H9 (cell line): ENCODE measurements at regions not wholly inside any gene's neighbourhood (a gene's known extent, or its start where the extent isn't known, plus 50 kb on each side); places are given as distances from the start of the nearest gene placed in this dataset.

Experiments used
- DNase-seq: peaks from one replicate; pipeline ENCODE4 v3.0.0-alpha.2; 2017
- H2AFZ ChIP-seq: one replicate; pipeline ENCODE4 v1.6.1; 2013; ENCODE audit warnings: mild to moderate bottlenecking, low read length, control low read depth, moderate library complexity
- H2AK5ac ChIP-seq: 2 replicates; pipeline ENCODE4 v1.6.1; 2013; ENCODE audit warnings: low read length, control low read depth, mixed read lengths; ENCODE audit not compliant: insufficient read length
- H2BK120ac ChIP-seq: one replicate; pipeline ENCODE4 v1.6.1; 2013; ENCODE audit warnings: low read depth, mild to moderate bottlenecking, low read length, control low read depth, inconsistent platforms; ENCODE audit not compliant: poor library complexity, severe bottlenecking
- H2BK12ac ChIP-seq: 2 replicates; pipeline ENCODE4 v1.6.1; 2013; ENCODE audit warnings: low read length, control low read depth, mixed read lengths, low read depth; ENCODE audit not compliant: insufficient read length
- H2BK15ac ChIP-seq: 2 replicates; pipeline ENCODE4 v1.6.1; 2013; ENCODE audit warnings: low read depth, low read length, control low read depth
- H2BK20ac ChIP-seq: one replicate; pipeline ENCODE4 v1.6.1; 2013; ENCODE audit warnings: low read depth, mild to moderate bottlenecking, low read length, control low read depth, inconsistent platforms; ENCODE audit not compliant: poor library complexity, severe bottlenecking
- H2BK5ac ChIP-seq: 2 replicates; pipeline ENCODE4 v1.6.1; 2013; ENCODE audit warnings: low read length, control low read depth, mixed read lengths; ENCODE audit not compliant: insufficient read length
- H3K14ac ChIP-seq: 2 replicates; pipeline ENCODE4 v1.6.1; 2013; ENCODE audit warnings: low read length, control low read depth; ENCODE audit not compliant: insufficient read depth
- H3K18ac ChIP-seq: 2 replicates; pipeline ENCODE4 v1.6.1; 2013; ENCODE audit warnings: low read depth, mild to moderate bottlenecking, mixed read lengths, low read length, control low read depth; ENCODE audit not compliant: insufficient read length
- H3K23ac ChIP-seq: 2 replicates; pipeline ENCODE4 v1.6.1; 2013; ENCODE audit warnings: low read length, control low read depth, mixed read lengths, low read depth; ENCODE audit not compliant: insufficient read length
- H3K23me2 ChIP-seq: 2 replicates; pipeline ENCODE4 v1.6.1; 2013; ENCODE audit warnings: low read depth, mild to moderate bottlenecking, mixed read lengths, low read length, control low read depth; ENCODE audit not compliant: insufficient read length, poor library complexity, severe bottlenecking
- H3K27ac ChIP-seq: 2 replicates; pipeline ENCODE4 v1.5.1; 2013; ENCODE audit warnings: low read length, control low read depth, mixed read lengths, low read depth; ENCODE audit not compliant: insufficient read length
- H3K27me3 ChIP-seq: 2 replicates; pipeline ENCODE4 v1.6.1; 2013; ENCODE audit warnings: low read length, control low read depth, inconsistent platforms; ENCODE audit not compliant: insufficient read depth
- H3K4ac ChIP-seq: 2 replicates; pipeline ENCODE4 v1.6.1; 2013; ENCODE audit warnings: low read depth, mild to moderate bottlenecking, control low read depth, inconsistent platforms, low read length, moderate library complexity
- H3K4me1 ChIP-seq: 2 replicates; pipeline ENCODE4 v1.6.1; 2013; ENCODE audit warnings: low read length, control low read depth, inconsistent platforms; ENCODE audit not compliant: insufficient read depth
- H3K4me2 ChIP-seq: 2 replicates; pipeline ENCODE4 v1.6.1; 2013; ENCODE audit warnings: low read length, control low read depth, mixed read lengths; ENCODE audit not compliant: insufficient read length, insufficient read depth
- H3K56ac ChIP-seq: 2 replicates; pipeline ENCODE4 v1.6.1; 2013; ENCODE audit warnings: low read depth, mild to moderate bottlenecking, mixed read lengths, low read length, control low read depth; ENCODE audit not compliant: insufficient read length
- H3K79me1 ChIP-seq: 2 replicates; pipeline ENCODE4 v1.6.1; 2013; ENCODE audit warnings: low read depth, mild to moderate bottlenecking, moderate library complexity, low read length, control low read depth, inconsistent platforms; ENCODE audit not compliant: insufficient read depth, poor library complexity, severe bottlenecking
- H3K79me2 ChIP-seq: 2 replicates; pipeline ENCODE4 v1.6.1; 2013; ENCODE audit warnings: low read length, control low read depth, inconsistent platforms; ENCODE audit not compliant: insufficient read depth
- H3K9ac ChIP-seq: 2 replicates; pipeline ENCODE4 v1.6.1; 2013; ENCODE audit warnings: low read length, control low read depth, mixed read lengths; ENCODE audit not compliant: insufficient read length; ENCODE audit errors: extremely low read depth
- H3K9me3 ChIP-seq: one replicate; pipeline ENCODE4 v1.6.1; 2013; ENCODE audit warnings: low read depth, low read length, inconsistent platforms; ENCODE audit not compliant: control insufficient read depth
- H3T11ph ChIP-seq: one replicate; pipeline ENCODE4 v1.6.1; 2013; ENCODE audit warnings: mild to moderate bottlenecking, low read length, control low read depth, inconsistent platforms
- H4K20me1 ChIP-seq: one replicate; pipeline ENCODE4 v1.6.1; 2013; ENCODE audit not compliant: control insufficient read depth, insufficient read length, insufficient read depth
- H4K5ac ChIP-seq: 2 replicates; pipeline ENCODE4 v1.6.1; 2013; ENCODE audit warnings: low read depth, mild to moderate bottlenecking, mixed read lengths, low read length, control low read depth; ENCODE audit not compliant: insufficient read length
- H4K8ac ChIP-seq: replicated peaks from 2 replicates; pipeline ENCODE4 v1.6.1; 2013; ENCODE audit warnings: low read length, control low read depth, mixed read lengths, low read depth; ENCODE audit not compliant: insufficient read length
- H4K91ac ChIP-seq: 2 replicates; pipeline ENCODE4 v1.6.1; 2013; ENCODE audit warnings: low read depth, mild to moderate bottlenecking, moderate library complexity, mixed read lengths, low read length, control low read depth; ENCODE audit not compliant: insufficient read length
- H3K27ac Mint-ChIP-seq, 3 experiments: 2 replicates in 2 of 3; 3 replicates in 1 of 3; pipeline ENCODE4 v1.8.0; 2020 to 2021; ENCODE audit warnings: mixed read lengths in 3 of 3, mild to moderate bottlenecking in 1 of 3, moderate library complexity in 1 of 3
- H3K27me3 Mint-ChIP-seq: 2 replicates; pipeline ENCODE4 v1.8.0; 2021; ENCODE audit warnings: low read depth, mild to moderate bottlenecking, moderate library complexity, mixed read lengths
- H3K36me3 Mint-ChIP-seq, 3 experiments: 2 replicates in 2 of 3; 3 replicates in 1 of 3; pipeline ENCODE4 v1.8.0; 2020 to 2021; ENCODE audit warnings: low read depth in 3 of 3, mixed read lengths in 3 of 3; ENCODE audit not compliant: insufficient read depth in 1 of 3
- H3K4me1 Mint-ChIP-seq, 2 experiments: 2 replicates each; pipeline ENCODE4 v1.8.0; 2020; ENCODE audit warnings: mixed read lengths in 2 of 2
- H3K4me3 Mint-ChIP-seq, 2 experiments: 2 replicates in 1 of 2; 3 replicates in 1 of 2; pipeline ENCODE4 v1.8.0; 2020 to 2021; ENCODE audit warnings: mild to moderate bottlenecking in 2 of 2, mixed read lengths in 2 of 2, moderate library complexity in 1 of 2
- H3K9me3 Mint-ChIP-seq, 2 experiments: 2 replicates in 1 of 2; 3 replicates in 1 of 2; pipeline ENCODE4 v1.8.0; 2020; ENCODE audit warnings: mild to moderate bottlenecking in 2 of 2, mixed read lengths in 2 of 2, moderate library complexity in 1 of 2
- WGBS: extraction: QIAGEN DNeasy Blood & Tissue Kit; methylation state at CpG from one replicate; pipeline ENCODE4 v1.1.7; 2013; ENCODE audit warnings: missing lambda C conversion rate, low lambda C conversion rate, mixed read lengths; ENCODE audit not compliant: insufficient read length; ENCODE audit errors: extremely low coverage; 5-methylcytosine and 5-hydroxymethylcytosine counted together
- TF ChIP-seq, protein P1 (sequence below): fragments of 200-600 bp; sonication (generic); conservative IDR thresholded peaks from 3 replicates; pipeline ENCODE4 v1.8.0; 2021; ENCODE audit warnings: antibody characterized with exemption, mild to moderate bottlenecking

DNA sequence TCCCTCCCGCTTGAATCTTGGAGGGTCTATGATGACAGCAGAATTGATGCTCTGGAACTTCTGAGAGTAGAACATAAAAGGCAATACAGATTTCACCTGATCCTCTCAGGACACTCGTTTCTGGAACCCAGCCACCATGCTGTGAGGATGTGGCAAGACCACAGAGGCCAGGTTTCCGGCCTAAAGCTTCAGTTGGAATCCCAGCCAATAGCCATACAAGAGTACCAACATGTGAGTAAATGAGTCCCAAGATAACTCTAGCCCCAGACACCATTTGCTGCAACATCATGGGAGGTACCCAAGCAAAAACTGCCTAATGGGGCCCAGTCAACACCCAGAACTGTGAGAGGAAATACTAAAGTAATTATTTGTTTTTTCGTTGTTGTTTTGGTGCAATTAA lies 65.7 kb upstream of the MARCHF11 start:
- no peak overlapping the region for H4K8ac ChIP-seq
- H4K20me1 ChIP-seq, result no peaks in the 10 kb centered on the region
- no peaks in the 10 kb centered on the region for H3K79me1 ChIP-seq
- no peak overlapping the region for H3K4ac ChIP-seq
- no peak overlapping the region for H2BK20ac ChIP-seq
- H2AK5ac ChIP-seq, result no peak overlapping the region
- no peaks in the 10 kb centered on the region for H3K27me3 Mint-ChIP-seq
- no peak overlapping the region for H3K4me3 Mint-ChIP-seq
- TF ChIP-seq, protein P1, sequence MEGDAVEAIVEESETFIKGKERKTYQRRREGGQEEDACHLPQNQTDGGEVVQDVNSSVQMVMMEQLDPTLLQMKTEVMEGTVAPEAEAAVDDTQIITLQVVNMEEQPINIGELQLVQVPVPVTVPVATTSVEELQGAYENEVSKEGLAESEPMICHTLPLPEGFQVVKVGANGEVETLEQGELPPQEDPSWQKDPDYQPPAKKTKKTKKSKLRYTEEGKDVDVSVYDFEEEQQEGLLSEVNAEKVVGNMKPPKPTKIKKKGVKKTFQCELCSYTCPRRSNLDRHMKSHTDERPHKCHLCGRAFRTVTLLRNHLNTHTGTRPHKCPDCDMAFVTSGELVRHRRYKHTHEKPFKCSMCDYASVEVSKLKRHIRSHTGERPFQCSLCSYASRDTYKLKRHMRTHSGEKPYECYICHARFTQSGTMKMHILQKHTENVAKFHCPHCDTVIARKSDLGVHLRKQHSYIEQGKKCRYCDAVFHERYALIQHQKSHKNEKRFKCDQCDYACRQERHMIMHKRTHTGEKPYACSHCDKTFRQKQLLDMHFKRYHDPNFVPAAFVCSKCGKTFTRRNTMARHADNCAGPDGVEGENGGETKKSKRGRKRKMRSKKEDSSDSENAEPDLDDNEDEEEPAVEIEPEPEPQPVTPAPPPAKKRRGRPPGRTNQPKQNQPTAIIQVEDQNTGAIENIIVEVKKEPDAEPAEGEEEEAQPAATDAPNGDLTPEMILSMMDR, result no peak
- no peaks in the 10 kb centered on the region for H3K36me3 Mint-ChIP-seq
- H3K4me2 ChIP-seq, result no peak overlapping the region
- no peak overlapping the region for H2AFZ ChIP-seq
- no peaks in the 10 kb centered on the region for H3K4me1 Mint-ChIP-seq
- no peak overlapping the region for H3K23ac ChIP-seq
- H3K27ac Mint-ChIP-seq, result no peak overlapping the region
- no peak overlapping the region for H3K18ac ChIP-seq
- H3K23me2 ChIP-seq, result no peaks in the 10 kb centered on the region
- H3K9ac ChIP-seq, result no peak overlapping the region
- WGBS, result no CpG with 5 or more reads among the region's 4 CpGs
- H3T11ph ChIP-seq, result no peak overlapping the region
- H2BK15ac ChIP-seq, result no peak overlapping the region
- H2BK12ac ChIP-seq, result no peak overlapping the region
- no peaks in the 10 kb centered on the region for H3K4me1 ChIP-seq
- no peak for DNase-seq
- no peaks in the 10 kb centered on the region for H3K27me3 ChIP-seq
- H4K5ac ChIP-seq, result no peak overlapping the region
- no peak overlapping the region for H2BK120ac ChIP-seq
- H3K79me2 ChIP-seq, result no peaks in the 10 kb centered on the region
- H3K14ac ChIP-seq, result no peak overlapping the region
- no peaks in the 10 kb centered on the region for H3K9me3 ChIP-seq
- no peak overlapping the region for H3K27ac ChIP-seq
- H3K56ac ChIP-seq, result no peak overlapping the region
- H3K9me3 Mint-ChIP-seq, result no peaks in the 10 kb centered on the region
- no peak overlapping the region for H4K91ac ChIP-seq
- no peak overlapping the region for H2BK5ac ChIP-seq
